C4-2B (cell line): ENCODE measurements at regions not wholly inside any gene's neighbourhood (a gene's known extent, or its start where the extent isn't known, plus 50 kb on each side); places are given as distances from the start of the nearest gene placed in this dataset.

Experiments
- ZFX ChIP-seq: fragments of 450-650 bp; IDR thresholded peaks from 2 replicates; pipeline ENCODE4 v1.6.1; 2017
- TF ChIP-seq, protein P1 (sequence below): fragments of 450-650 bp; conservative IDR thresholded peaks from 2 replicates; pipeline ENCODE4 v1.5.1; 2017; ENCODE audit warnings: mild to moderate bottlenecking

DNA sequence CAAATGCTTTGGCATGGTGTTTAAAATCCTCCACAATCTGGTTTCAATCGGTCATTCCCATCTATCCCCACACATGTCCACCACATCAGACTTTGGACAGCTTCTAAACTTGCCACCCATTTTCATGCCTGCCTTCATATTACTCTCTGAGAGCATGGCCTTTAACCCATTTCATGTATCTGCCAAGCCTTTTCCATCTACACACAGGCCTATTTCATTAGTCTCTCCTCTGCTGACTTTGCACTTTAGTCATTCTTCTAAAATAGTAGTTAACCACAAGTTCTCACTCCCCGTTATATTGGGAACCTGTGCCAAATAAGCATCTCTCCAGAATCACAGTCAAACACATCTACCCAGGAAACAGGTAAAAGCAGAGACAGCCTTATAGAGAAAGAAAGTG is 142.2 kb downstream of the MZT1 start:
- TF ChIP-seq, protein P1, sequence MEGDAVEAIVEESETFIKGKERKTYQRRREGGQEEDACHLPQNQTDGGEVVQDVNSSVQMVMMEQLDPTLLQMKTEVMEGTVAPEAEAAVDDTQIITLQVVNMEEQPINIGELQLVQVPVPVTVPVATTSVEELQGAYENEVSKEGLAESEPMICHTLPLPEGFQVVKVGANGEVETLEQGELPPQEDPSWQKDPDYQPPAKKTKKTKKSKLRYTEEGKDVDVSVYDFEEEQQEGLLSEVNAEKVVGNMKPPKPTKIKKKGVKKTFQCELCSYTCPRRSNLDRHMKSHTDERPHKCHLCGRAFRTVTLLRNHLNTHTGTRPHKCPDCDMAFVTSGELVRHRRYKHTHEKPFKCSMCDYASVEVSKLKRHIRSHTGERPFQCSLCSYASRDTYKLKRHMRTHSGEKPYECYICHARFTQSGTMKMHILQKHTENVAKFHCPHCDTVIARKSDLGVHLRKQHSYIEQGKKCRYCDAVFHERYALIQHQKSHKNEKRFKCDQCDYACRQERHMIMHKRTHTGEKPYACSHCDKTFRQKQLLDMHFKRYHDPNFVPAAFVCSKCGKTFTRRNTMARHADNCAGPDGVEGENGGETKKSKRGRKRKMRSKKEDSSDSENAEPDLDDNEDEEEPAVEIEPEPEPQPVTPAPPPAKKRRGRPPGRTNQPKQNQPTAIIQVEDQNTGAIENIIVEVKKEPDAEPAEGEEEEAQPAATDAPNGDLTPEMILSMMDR = no peak
- no peak for TF ChIP-seq ZFX
